Psoas muscle (tissue), 7 donors: ENCODE measurements at regions not wholly inside any gene's neighbourhood (a gene's known extent, or its start where the extent isn't known, plus 50 kb on each side); places are given as distances from the start of the nearest gene placed in this dataset.

Experiments
- ATAC-seq, 4 donors: fragments of 200-7000 bp; cut with Tn5 transposase; one replicate each; pipeline ENCODE4 v1.9.1; 2020; ENCODE audit warnings: moderate library complexity in 3 of 4, mild to moderate bottlenecking in 2 of 4
- DNase-seq, 2 donors: peaks; one replicate each; pipeline ENCODE4 v3.0.0-alpha.2; 2020
- H3K27ac ChIP-seq: fragments of 200-600 bp; one replicate; pipeline ENCODE4 v1.8.0; 2022
- H3K27me3 ChIP-seq, 3 donors: fragments of 200-600 bp in 1 of 3; one replicate each; pipeline versions ENCODE4 v1.6.1 to v1.8.0; 2013 to 2022; ENCODE audit warnings: low read length in 2 of 3, mild to moderate bottlenecking in 2 of 3, moderate library complexity in 1 of 3; ENCODE audit not compliant: insufficient read depth in 3 of 3
- H3K36me3 ChIP-seq, 2 donors: fragments of 200-600 bp in 1 of 2; one replicate each; pipeline versions ENCODE4 v1.6.1 to v1.8.0; 2013 to 2022; ENCODE audit warnings: low read depth in 1 of 2, mild to moderate bottlenecking in 1 of 2, moderate library complexity in 1 of 2; ENCODE audit not compliant: insufficient read depth in 1 of 2
- H3K4me1 ChIP-seq: fragments of 200-600 bp; one replicate; pipeline ENCODE4 v1.8.0; 2022
- H3K4me3 ChIP-seq: fragments of 200-600 bp; one replicate; pipeline ENCODE4 v1.8.0; 2022; ENCODE audit warnings: mild to moderate bottlenecking
- H3K9me3 ChIP-seq: fragments of 200-600 bp; one replicate; pipeline ENCODE4 v1.8.0; 2022
- CTCF ChIP-seq: fragments of 200-600 bp; IDR thresholded peaks from one replicate; pipeline ENCODE4 v1.8.0; 2022; ENCODE audit warnings: antibody characterized with exemption
- WGBS, 3 donors: extraction: QIAGEN DNeasy Blood & Tissue Kit; methylation state at CpG; one replicate each; pipeline versions ENCODE4 v1.1.6 to v1.1.7; 2013; 5-methylcytosine and 5-hydroxymethylcytosine counted together
- intact Hi-C, 2 donors: fragments of 100-400 bp; cut with DNase I; formaldehyde crosslinking; loops; one replicate each; pipeline versions ENCODE4 v1.11.0 to v1.14.2; 2022
- donor health status: healthy with polysubstance abuse.
- donor health status: DM: no; HTN: no; CAD: no; lungs with moderate emphysema.
- donor health status: Bipolar disorder and iron deficiency.
- donor health status: healthy.
- donor health status: DM: yes; HTN: yes; CAD: no.
- donor health status: DM: no; HTN: no; CAD: no.
- donor health status: DM: yes; HTN: yes; CAD: no.

DNA sequence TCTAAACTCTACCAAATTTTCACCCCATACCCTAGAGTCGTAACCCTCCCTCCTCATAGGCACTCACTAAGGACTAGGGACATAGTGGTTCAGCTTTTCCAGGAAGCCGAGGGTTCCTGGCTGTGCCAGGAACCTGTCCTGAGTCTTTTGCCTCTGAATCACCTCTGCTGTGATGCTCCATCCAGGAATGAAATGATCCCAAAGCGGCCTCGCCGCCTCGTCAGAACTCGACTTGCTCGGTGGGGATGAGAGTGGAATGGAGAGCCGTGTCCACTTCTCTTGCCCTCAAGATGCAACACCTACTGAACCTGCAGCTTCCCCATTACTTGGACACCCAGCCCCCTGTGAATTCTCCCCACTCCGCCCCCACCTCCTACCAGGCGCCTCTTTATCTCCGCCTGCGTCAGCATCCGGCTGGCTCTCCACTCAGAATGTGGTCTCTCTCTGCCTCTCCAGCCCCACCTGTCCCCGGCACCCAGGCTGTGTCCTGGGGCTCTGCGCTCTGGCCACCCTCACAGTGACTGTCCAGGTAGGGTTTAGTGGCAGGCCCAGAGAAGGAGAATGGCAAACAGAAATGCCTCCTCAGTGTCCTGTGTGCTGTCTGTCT, 366.1 kb upstream of the ZNF32 start:
- TF ChIP-seq CTCF, result no peak
- ATAC-seq (no peak), DNase-seq (no peak)
- WGBS, 3 donors, result 96 to 97% (median 97%) methylated on average over 16 of the region's 16 CpGs
- H3K36me3 ChIP-seq, result no peaks in the 10 kb centered on the region
- intact Hi-C loops, result no loop called here
- H3K4me3 ChIP-seq, result no peak overlapping the region
- no peaks in the 10 kb centered on the region for H3K27me3 ChIP-seq
- peaks cover 2% of the 10 kb centered on the region for H3K4me1 ChIP-seq
- no peaks in the 10 kb centered on the region for H3K9me3 ChIP-seq
- no peak overlapping the region for H3K27ac ChIP-seq

DNA sequence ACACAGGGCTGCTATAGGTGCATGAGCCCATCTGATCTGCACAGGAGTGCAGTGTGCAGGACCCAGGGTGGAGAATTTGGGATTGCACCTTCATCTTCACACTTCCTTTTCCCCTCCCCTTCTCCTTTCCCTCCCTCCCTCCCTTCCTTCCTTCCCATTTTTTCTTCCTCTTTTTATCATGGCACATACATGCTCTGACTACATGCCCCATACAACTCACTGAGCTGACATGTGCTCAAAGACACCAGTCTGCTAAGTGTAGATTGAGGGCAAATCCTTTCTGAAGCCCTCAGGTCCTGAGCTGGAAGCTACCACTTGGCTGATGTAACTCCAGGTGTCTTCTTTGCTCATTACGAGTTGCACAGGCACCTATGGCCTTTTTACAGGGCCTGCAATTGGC, 365.3 kb upstream of the ZNF32 start:
- DNase-seq (no peak), ATAC-seq (no peak)
- no peak overlapping the region for H3K27ac ChIP-seq
- intact Hi-C loops, result no loop called here
- no peaks in the 10 kb centered on the region for H3K9me3 ChIP-seq
- peaks cover 0 to under 1% (median 0%) of the 10 kb centered on the region in 3 donors for H3K27me3 ChIP-seq
- peaks cover 6% of the 10 kb centered on the region for H3K4me1 ChIP-seq
- WGBS, 3 donors, result 88 to 100% (median 95%) methylated on average over 1 of the region's 1 CpG
- no peak for TF ChIP-seq CTCF
- H3K4me3 ChIP-seq, result no peak overlapping the region
- H3K36me3 ChIP-seq, result no peaks in the 10 kb centered on the region

DNA sequence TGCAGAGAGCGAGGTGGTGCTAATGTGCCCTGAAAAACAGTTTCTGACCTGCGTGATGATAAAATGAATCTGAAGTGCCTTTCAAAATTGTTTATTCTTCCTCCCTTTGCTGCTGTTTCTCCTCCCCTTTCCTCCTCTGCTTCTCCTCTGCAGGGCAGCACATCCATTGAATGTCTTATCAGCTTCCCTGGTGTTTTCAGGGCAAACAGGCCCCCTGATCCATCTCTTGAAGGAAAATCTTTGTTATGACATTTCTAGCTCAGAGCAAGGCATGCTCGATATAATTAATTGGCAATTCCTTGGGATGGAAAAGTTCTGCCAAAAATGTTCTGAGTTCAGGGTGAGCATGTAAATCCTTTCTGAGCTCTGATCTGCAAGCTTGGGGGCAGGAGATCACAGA, 364.2 kb upstream of the ZNF32 start:
- intact Hi-C loops, result no loop called here
- no peaks in the 10 kb centered on the region for H3K9me3 ChIP-seq
- ATAC-seq (no peak), DNase-seq (no peak)
- H3K27me3 ChIP-seq, result peaks cover 0 to 3% (median 0%) of the 10 kb centered on the region in 3 donors
- TF ChIP-seq CTCF, result no peak
- H3K4me1 ChIP-seq, result peaks cover 10% of the 10 kb centered on the region
- WGBS, 3 donors, result 67 to 78% (median 78%) methylated on average over 3 of the region's 3 CpGs
- no peak overlapping the region for H3K4me3 ChIP-seq
- H3K27ac ChIP-seq, result no peak overlapping the region
- no peaks in the 10 kb centered on the region for H3K36me3 ChIP-seq

DNA sequence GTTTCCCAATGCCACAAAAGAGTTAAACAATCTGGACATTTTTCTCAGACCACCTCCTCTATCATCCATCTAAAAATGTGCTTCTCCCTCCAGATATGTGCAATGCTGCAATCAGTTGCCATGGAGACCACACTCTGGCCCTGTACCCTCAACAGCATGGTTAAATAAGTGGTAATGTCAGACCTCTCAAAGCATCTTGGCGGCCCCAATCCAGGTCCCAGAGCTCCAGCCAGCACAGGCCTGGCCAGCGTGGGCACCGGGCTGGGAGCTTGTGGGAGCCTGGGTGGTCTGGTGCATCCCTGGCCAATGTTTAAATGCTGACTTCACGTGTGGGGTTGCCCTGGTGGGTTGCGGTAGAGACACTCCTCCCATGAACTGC, 362.9 kb upstream of the ZNF32 start:
- DNase-seq, result no peak
- intact Hi-C loops, result no loop called here
- Histone ChIP-seq H3K9me3 (no peaks in the 10 kb centered on the region), H3K4me3 (no peak overlapping the region), H3K4me1 (peaks cover 10% of the 10 kb centered on the region), H3K27ac (no peak overlapping the region), H3K27me3 (peaks cover 0 to 3% (median 0%) of the 10 kb centered on the region in 3 donors), H3K36me3 (no peaks in the 10 kb centered on the region)
- ATAC-seq, result no peak
- TF ChIP-seq CTCF, result no peak
- WGBS, 3 donors, result 70 to 79% (median 71%) methylated on average over 5 of the region's 5 CpGs
